ENCODE measurements at regions not wholly inside any gene's neighbourhood (a gene's known extent, or its start where the extent isn't known, plus 50 kb on each side); places are given as distances from the start of the nearest gene placed in this dataset.

DNA sequence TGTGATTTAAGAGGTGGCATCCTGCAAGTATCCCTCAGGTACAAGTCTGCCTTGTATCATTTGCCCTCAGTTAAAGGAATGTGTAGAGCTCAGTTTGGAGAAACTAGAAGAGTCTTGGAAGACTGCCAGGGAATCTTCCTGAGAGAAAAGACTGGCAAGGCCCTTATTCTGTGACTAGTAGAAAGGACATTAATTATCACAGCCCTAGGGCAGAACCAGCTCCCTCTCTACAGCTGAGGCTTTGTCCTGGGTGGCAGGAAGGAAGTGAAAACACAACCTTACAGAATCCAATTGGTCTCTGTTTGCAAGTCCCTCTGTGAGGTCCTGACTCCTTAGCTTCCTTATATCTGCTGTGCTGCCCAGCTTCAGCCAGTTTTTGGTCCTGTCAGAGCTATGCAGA is 385.9 kb upstream of the CYRIA start:
- H3K36me3 ChIP-seq (ENCODE audit: control insufficient read depth, insufficient read depth, low read length), result no peaks in the 10 kb centered on the region
- no peak overlapping the region for H3K9ac ChIP-seq (ENCODE audit: low read depth, low read length)
- H3K27ac ChIP-seq (ENCODE audit: low read depth, low read length), result no peak overlapping the region
- no peaks in the 10 kb centered on the region for H3K27me3 ChIP-seq (ENCODE audit: control insufficient read depth, insufficient read depth, low read length)
- no peak overlapping the region for H3K4me3 ChIP-seq (ENCODE audit: low read depth, low read length)
- H3K4me1 ChIP-seq (ENCODE audit: control insufficient read depth, insufficient read depth, low read length), result 0 out of 2 replicates have a peak, but pooled peaks cover 2% of the 10 kb centered on the region
- H3K9me3 ChIP-seq (ENCODE audit: control insufficient read depth, insufficient read depth, low read length), result no peaks in the 10 kb centered on the region

DNA sequence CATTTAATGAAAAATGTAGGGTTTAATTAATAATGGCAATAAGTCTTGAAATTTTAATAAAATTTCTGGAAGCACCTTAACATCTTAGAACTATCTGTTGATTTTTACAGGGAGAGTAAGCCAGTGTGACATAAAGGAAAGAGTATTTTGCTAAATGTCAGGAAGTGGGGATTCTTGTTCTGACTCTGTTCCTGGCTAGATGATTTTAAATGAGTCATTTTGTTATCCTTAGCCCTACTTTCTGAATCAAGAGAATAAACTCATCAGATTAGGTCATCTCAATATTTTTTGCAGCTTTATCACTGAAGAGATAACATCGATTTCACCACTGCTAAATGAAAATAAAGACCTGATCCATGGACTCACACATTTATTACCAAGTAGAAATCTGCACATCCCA is 377.5 kb upstream of the CYRIA start:
- Histone ChIP-seq H3K36me3 (ENCODE audit: control insufficient read depth, insufficient read depth, low read length) (no peaks in the 10 kb centered on the region), H3K9me3 (ENCODE audit: control insufficient read depth, insufficient read depth, low read length) (no peaks in the 10 kb centered on the region), H3K4me1 (ENCODE audit: control insufficient read depth, insufficient read depth, low read length) (no peaks in the 10 kb centered on the region), H3K27me3 (ENCODE audit: control insufficient read depth, insufficient read depth, low read length) (no peaks in the 10 kb centered on the region), H3K9ac (ENCODE audit: low read depth, low read length) (no peak overlapping the region), H3K4me3 (ENCODE audit: low read depth, low read length) (no peak overlapping the region), H3K27ac (ENCODE audit: low read depth, low read length) (no peak overlapping the region)

DNA sequence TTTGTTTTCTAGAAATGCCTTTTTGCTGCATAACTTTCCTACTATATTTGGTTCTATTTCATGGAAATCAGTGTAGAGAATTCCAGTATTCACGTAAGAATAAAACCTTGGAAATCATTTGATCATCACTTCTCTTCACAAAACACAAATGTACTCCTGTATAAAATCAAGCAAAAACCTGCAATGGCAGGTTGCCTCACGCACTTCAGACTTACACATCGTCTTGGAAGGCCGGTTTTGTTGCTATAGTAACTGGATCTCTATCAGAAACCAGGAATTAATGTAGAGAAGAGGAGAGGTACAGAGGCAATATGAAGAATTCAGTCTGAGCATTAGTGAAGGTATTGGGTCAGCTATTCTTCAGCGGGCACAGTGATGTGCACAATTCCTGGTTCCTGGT is 370.7 kb upstream of the CYRIA start:
- H3K9me3 ChIP-seq (ENCODE audit: control insufficient read depth, insufficient read depth, low read length), result no peaks in the 10 kb centered on the region
- no peaks in the 10 kb centered on the region for H3K36me3 ChIP-seq (ENCODE audit: control insufficient read depth, insufficient read depth, low read length)
- H3K4me1 ChIP-seq (ENCODE audit: control insufficient read depth, insufficient read depth, low read length), result no peaks in the 10 kb centered on the region
- H3K27ac ChIP-seq (ENCODE audit: low read depth, low read length), result no peak overlapping the region
- no peaks in the 10 kb centered on the region for H3K27me3 ChIP-seq (ENCODE audit: control insufficient read depth, insufficient read depth, low read length)
- H3K9ac ChIP-seq (ENCODE audit: low read depth, low read length), result no peak overlapping the region
- H3K4me3 ChIP-seq (ENCODE audit: low read depth, low read length), result no peak overlapping the region

DNA sequence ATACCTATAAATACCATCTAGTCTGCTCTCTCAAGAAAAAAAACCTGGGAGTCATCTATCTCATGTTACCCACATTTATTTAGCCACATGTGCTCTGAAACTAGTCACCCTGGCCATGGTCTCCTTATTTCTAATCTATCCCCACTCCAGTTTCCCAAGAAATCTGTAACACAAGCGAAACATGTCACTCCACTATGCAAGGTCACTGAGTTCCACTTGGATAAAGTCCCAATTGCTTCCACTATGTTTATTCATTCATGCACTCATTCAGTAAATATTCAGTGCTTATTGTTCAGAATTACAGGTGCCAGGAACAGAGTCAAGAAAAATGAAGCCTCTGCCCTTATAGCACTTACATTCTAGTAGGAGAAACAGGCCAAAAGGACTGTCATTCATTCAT is 369.4 kb upstream of the CYRIA start:
- Histone ChIP-seq H3K27me3 (ENCODE audit: control insufficient read depth, insufficient read depth, low read length) (no peaks in the 10 kb centered on the region), H3K4me3 (ENCODE audit: low read depth, low read length) (no peak overlapping the region), H3K9me3 (ENCODE audit: control insufficient read depth, insufficient read depth, low read length) (no peaks in the 10 kb centered on the region), H3K9ac (ENCODE audit: low read depth, low read length) (no peak overlapping the region), H3K4me1 (ENCODE audit: control insufficient read depth, insufficient read depth, low read length) (no peaks in the 10 kb centered on the region), H3K36me3 (ENCODE audit: control insufficient read depth, insufficient read depth, low read length) (no peaks in the 10 kb centered on the region), H3K27ac (ENCODE audit: low read depth, low read length) (no peak overlapping the region)

DNA sequence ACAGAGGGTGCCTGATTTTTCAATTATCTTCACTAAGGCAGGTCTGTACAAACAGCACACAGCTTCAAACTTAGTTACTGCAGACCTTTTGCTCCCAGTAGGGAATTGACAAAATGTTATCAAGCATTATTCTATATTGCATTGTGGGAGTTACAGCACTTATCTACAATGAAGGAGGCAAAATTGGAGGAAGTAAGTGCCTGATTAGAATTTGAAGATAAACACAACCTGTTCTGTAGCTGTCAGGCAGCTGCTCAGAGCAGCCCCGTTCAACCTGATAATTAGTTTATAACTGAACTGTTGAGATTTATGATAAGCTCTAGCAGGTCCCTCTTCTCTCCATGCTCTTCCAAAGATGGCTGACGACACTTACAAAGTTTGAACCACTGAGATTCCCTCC is 364.4 kb upstream of the CYRIA start:
- H3K4me1 ChIP-seq (ENCODE audit: control insufficient read depth, insufficient read depth, low read length), result no peaks in the 10 kb centered on the region
- H3K36me3 ChIP-seq (ENCODE audit: control insufficient read depth, insufficient read depth, low read length), result no peaks in the 10 kb centered on the region
- no peaks in the 10 kb centered on the region for H3K9me3 ChIP-seq (ENCODE audit: control insufficient read depth, insufficient read depth, low read length)
- H3K27ac ChIP-seq (ENCODE audit: low read depth, low read length), result no peak overlapping the region
- no peak overlapping the region for H3K4me3 ChIP-seq (ENCODE audit: low read depth, low read length)
- no peak overlapping the region for H3K9ac ChIP-seq (ENCODE audit: low read depth, low read length)
- no peaks in the 10 kb centered on the region for H3K27me3 ChIP-seq (ENCODE audit: control insufficient read depth, insufficient read depth, low read length)

DNA sequence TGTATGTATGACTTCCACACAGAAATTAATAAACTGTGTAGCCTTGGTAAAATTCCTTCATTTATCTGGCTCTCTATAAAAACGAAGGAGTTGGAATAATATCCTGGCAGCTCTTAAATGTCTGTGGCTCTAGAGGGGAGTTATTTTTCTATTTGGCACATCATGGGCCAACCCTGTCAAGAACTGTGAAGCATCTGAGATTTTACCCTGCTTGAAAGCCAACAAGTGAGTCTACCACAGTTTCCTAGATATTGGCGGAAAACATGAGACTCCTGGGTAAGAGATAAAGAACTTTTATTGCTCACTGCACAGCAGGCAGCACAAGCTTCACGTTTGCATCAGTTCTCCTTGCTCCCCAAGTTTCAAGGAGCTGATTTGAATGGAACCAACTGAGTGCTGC is 346.7 kb upstream of the CYRIA start:
- Histone ChIP-seq H3K9ac (ENCODE audit: low read depth, low read length) (no peak overlapping the region), H3K4me3 (ENCODE audit: low read depth, low read length) (no peak overlapping the region), H3K4me1 (ENCODE audit: control insufficient read depth, insufficient read depth, low read length) (no peaks in the 10 kb centered on the region), H3K27ac (ENCODE audit: low read depth, low read length) (no peak overlapping the region), H3K9me3 (ENCODE audit: control insufficient read depth, insufficient read depth, low read length) (no peaks in the 10 kb centered on the region), H3K36me3 (ENCODE audit: control insufficient read depth, insufficient read depth, low read length) (no peaks in the 10 kb centered on the region), H3K27me3 (ENCODE audit: control insufficient read depth, insufficient read depth, low read length) (no peaks in the 10 kb centered on the region)

DNA sequence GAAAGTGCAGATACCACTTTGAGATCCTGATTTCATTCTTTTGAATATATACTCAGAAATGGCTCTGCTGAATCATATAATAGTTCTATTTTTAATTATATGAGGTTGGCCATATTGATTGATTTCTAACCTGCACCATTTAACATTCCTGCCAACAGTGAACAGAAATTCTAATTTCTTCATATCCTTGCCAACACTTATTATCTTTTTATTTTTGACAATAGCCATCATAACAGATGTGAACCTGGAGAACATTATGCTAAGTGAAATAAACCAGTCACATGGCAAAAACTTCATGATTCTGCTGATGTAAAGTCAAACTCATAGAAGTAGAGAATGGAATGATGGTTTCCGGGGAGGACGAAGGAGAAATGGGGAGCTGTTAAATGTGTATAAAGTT is 344.5 kb upstream of the CYRIA start:
- Histone ChIP-seq H3K9ac (ENCODE audit: low read depth, low read length) (no peak overlapping the region), H3K4me3 (ENCODE audit: low read depth, low read length) (no peak overlapping the region), H3K4me1 (ENCODE audit: control insufficient read depth, insufficient read depth, low read length) (no peaks in the 10 kb centered on the region), H3K9me3 (ENCODE audit: control insufficient read depth, insufficient read depth, low read length) (no peaks in the 10 kb centered on the region), H3K36me3 (ENCODE audit: control insufficient read depth, insufficient read depth, low read length) (no peaks in the 10 kb centered on the region), H3K27me3 (ENCODE audit: control insufficient read depth, insufficient read depth, low read length) (no peaks in the 10 kb centered on the region), H3K27ac (ENCODE audit: low read depth, low read length) (no peak overlapping the region)

DNA sequence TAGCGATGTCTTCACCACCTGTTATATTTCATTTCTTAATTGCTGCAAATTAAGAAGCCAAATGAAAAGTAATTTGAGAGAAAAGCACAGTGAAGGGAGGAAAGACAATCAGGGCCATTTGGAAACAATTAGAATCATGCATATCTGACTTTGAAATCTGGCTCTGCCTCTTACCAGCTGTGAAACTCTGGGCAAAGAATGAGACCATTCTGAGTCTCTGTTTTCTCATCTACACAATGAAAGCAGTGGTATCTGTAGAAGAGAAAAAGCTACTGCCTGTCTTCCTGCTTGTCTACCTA is 334.5 kb upstream of the CYRIA start:
- H3K27ac ChIP-seq (ENCODE audit: low read depth, low read length), result no peak overlapping the region
- H3K4me3 ChIP-seq (ENCODE audit: low read depth, low read length), result no peak overlapping the region
- no peaks in the 10 kb centered on the region for H3K4me1 ChIP-seq (ENCODE audit: control insufficient read depth, insufficient read depth, low read length)
- no peaks in the 10 kb centered on the region for H3K27me3 ChIP-seq (ENCODE audit: control insufficient read depth, insufficient read depth, low read length)
- H3K9me3 ChIP-seq (ENCODE audit: control insufficient read depth, insufficient read depth, low read length), result no peaks in the 10 kb centered on the region
- H3K9ac ChIP-seq (ENCODE audit: low read depth, low read length), result no peak overlapping the region
- no peaks in the 10 kb centered on the region for H3K36me3 ChIP-seq (ENCODE audit: control insufficient read depth, insufficient read depth, low read length)

DNA sequence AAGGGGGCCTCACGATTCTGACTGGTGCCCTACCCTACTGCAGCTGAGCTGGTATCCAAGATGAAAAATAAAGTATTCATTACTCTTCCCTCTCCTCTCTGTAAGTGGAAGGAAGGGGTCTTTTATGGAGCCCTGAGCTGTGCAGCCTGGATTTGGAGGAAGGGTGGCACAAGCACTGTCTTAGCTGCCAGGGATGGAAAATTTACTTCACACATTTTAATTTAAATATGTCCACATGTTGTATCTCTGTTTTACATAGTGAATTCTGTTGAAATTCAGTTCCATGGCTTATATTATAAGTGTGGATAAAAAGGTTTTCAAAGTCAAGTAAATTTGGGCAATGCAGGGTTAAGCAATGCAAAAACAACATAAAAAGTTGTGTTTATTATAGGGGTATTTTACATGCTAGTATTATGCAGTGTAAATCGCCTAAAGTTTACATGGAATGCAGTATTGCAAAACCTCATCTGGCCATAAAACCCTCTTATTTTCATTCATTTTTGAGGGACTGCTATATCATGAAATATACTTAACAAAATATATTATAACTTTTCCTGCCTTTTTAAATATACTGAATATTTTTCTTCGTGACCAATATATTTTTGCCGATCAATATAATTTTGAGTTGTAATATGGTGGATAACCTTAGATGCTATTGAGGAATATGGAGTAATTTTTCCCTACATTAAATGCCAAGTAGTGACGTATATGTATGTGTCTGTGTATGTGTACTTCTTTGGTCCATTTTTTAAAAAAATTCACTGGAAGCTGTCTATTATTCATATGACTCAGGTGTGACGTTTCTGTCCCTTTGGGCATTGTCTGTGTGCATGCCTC is 333.9 kb upstream of the CYRIA start:
- H3K27me3 ChIP-seq (ENCODE audit: control insufficient read depth, insufficient read depth, low read length), result no peaks in the 10 kb centered on the region
- H3K36me3 ChIP-seq (ENCODE audit: control insufficient read depth, insufficient read depth, low read length), result no peaks in the 10 kb centered on the region
- H3K9ac ChIP-seq (ENCODE audit: low read depth, low read length), result no peak overlapping the region
- no peak overlapping the region for H3K27ac ChIP-seq (ENCODE audit: low read depth, low read length)
- H3K4me1 ChIP-seq (ENCODE audit: control insufficient read depth, insufficient read depth, low read length), result no peaks in the 10 kb centered on the region
- no peaks in the 10 kb centered on the region for H3K9me3 ChIP-seq (ENCODE audit: control insufficient read depth, insufficient read depth, low read length)
- no peak overlapping the region for H3K4me3 ChIP-seq (ENCODE audit: low read depth, low read length)

DNA sequence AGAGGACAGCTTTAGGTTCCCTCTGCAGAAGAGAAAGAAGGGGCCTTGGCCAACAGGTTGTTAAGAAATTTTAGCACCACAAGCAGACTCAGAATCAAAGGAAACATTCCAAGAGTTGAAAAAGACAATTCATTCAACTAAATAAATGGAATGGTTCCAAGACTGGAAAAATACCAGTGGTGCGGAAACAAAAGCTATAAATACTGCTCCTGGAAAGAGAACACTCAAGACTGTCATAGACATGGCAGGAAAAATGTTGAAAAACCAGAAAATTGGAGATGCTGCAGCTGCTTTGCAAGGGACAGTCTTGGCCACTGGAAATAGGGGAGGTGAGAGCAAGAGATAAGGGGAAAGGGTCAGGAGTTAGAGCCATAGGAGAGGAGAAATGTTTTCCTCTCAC is 312.7 kb upstream of the CYRIA start:
- H3K4me1 ChIP-seq (ENCODE audit: control insufficient read depth, insufficient read depth, low read length), result no peaks in the 10 kb centered on the region
- H3K27me3 ChIP-seq (ENCODE audit: control insufficient read depth, insufficient read depth, low read length), result no peaks in the 10 kb centered on the region
- no peaks in the 10 kb centered on the region for H3K36me3 ChIP-seq (ENCODE audit: control insufficient read depth, insufficient read depth, low read length)
- no peak overlapping the region for H3K4me3 ChIP-seq (ENCODE audit: low read depth, low read length)
- H3K9ac ChIP-seq (ENCODE audit: low read depth, low read length), result no peak overlapping the region
- H3K27ac ChIP-seq (ENCODE audit: low read depth, low read length), result no peak overlapping the region
- no peaks in the 10 kb centered on the region for H3K9me3 ChIP-seq (ENCODE audit: control insufficient read depth, insufficient read depth, low read length)

DNA sequence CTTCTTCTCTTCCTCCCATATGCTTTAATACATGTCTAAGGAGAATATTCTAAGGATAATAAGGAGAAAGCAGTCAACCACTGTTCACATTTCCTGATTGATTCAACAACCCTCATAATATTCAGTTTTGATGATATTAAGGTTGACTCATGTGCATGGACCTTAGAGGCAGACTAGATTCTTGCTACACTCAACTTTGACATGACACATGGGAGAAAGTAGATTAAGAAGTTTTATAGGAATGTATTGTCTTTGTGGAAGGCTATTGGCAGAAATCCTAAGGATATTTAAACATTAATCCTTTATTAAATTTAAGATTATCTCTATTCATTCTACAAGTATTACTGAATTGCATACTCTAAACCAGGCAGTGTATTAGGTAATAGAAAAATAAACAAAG is 309.1 kb upstream of the CYRIA start:
- Histone ChIP-seq H3K4me1 (ENCODE audit: control insufficient read depth, insufficient read depth, low read length) (no peaks in the 10 kb centered on the region), H3K27me3 (ENCODE audit: control insufficient read depth, insufficient read depth, low read length) (no peaks in the 10 kb centered on the region), H3K9me3 (ENCODE audit: control insufficient read depth, insufficient read depth, low read length) (no peaks in the 10 kb centered on the region), H3K4me3 (ENCODE audit: low read depth, low read length) (no peak overlapping the region), H3K36me3 (ENCODE audit: control insufficient read depth, insufficient read depth, low read length) (no peaks in the 10 kb centered on the region), H3K9ac (ENCODE audit: low read depth, low read length) (no peak overlapping the region), H3K27ac (ENCODE audit: low read depth, low read length) (no peak overlapping the region)

All from HUES48 (cell line).